Right lobe of liver (tissue), 4 donors: ENCODE measurements at regions not wholly inside any gene's neighbourhood (a gene's known extent, or its start where the extent isn't known, plus 50 kb on each side); places are given as distances from the start of the nearest gene placed in this dataset.

Experiments
- CTCF ChIP-seq, 4 donors: fragments of 200-600 bp in 3 of 4; fragments of 450-650 bp in 1 of 4; IDR thresholded peaks; one replicate each; pipeline versions ENCODE4 v1.5.1 to v1.8.0; 2016 to 2022; ENCODE audit warnings: antibody characterized with exemption in 4 of 4, mild to moderate bottlenecking in 2 of 4
- POLR2A ChIP-seq: fragments of 450-650 bp; IDR thresholded peaks from one replicate; pipeline ENCODE4 v1.6.1; 2017; ENCODE audit warnings: antibody characterized with exemption, mild to moderate bottlenecking
- donor health status: DM: no; HTN: no; CAD: no.
- donor health status: DM: no; HTN: no; CAD: no.
- donor health status: DM: no; HTN: yes; CAD: no.

GRCh38 chr13:112244495-112245177, 131.5 kb upstream of the SPACA7 start:
- TF ChIP-seq CTCF (IDR thresholded peaks at IDR 0.05) (no peak), POLR2A (no peak)
